Fibroblast of lung (primary cell): ENCODE measurements at regions not wholly inside any gene's neighbourhood (a gene's known extent, or its start where the extent isn't known, plus 50 kb on each side); places are given as distances from the start of the nearest gene placed in this dataset.

Experiments used
- DNase-seq, 2 donors: peaks; one replicate each; pipeline versions ENCODE4 v3.0.0 to v3.0.0-alpha.2; 2010; ENCODE audit warnings: low read depth in 2 of 2
- H2AFZ ChIP-seq: 2 replicates; pipeline ENCODE4 v1.5.1; 2012; ENCODE audit warnings: low read length, control low read depth, inconsistent platforms
- H3K27ac ChIP-seq: 2 replicates; pipeline ENCODE4 v1.5.1; 2011; ENCODE audit warnings: low read length, control low read depth; ENCODE audit not compliant: insufficient read depth
- H3K27me3 ChIP-seq: 2 replicates; pipeline ENCODE4 v1.5.1; 2011; ENCODE audit warnings: mild to moderate bottlenecking, low read length; ENCODE audit not compliant: control insufficient read depth, insufficient read depth
- H3K36me3 ChIP-seq: 2 replicates; pipeline ENCODE4 v1.5.1; 2011; ENCODE audit warnings: low read length; ENCODE audit not compliant: control insufficient read depth, insufficient read depth
- H3K4me1 ChIP-seq: 2 replicates; pipeline ENCODE4 v1.5.1; 2011; ENCODE audit warnings: low read length; ENCODE audit not compliant: control insufficient read depth, insufficient read depth; ENCODE audit errors: extremely low read depth
- H3K4me2 ChIP-seq: 2 replicates; pipeline ENCODE4 v1.5.1; 2011; ENCODE audit warnings: low read length, control low read depth; ENCODE audit not compliant: insufficient read depth; ENCODE audit errors: extremely low read depth
- H3K4me3 ChIP-seq, 4 experiments: fragments of 200-600 bp in 1 of 4; sonication (generic) in 1 of 4; replicated peaks in 1 of 4; 2 replicates each; pipeline ENCODE4 v1.5.1; 2011 to 2016; ENCODE audit warnings: low read length in 4 of 4, low read depth in 3 of 4, mild to moderate bottlenecking in 3 of 4, control low read depth in 2 of 4, inconsistent platforms in 1 of 4, mixed read lengths in 1 of 4; ENCODE audit not compliant: insufficient read depth in 1 of 4; ENCODE audit errors: control extremely low read depth in 1 of 4
- H3K79me2 ChIP-seq: 2 replicates; pipeline ENCODE4 v1.5.1; 2012; ENCODE audit warnings: mild to moderate bottlenecking, low read length, inconsistent platforms; ENCODE audit not compliant: control insufficient read depth, insufficient read depth
- H3K9ac ChIP-seq: 2 replicates; pipeline ENCODE4 v1.5.1; 2011; ENCODE audit warnings: mild to moderate bottlenecking, low read length, control low read depth; ENCODE audit not compliant: insufficient read depth
- H3K9me3 ChIP-seq: 2 replicates; pipeline ENCODE4 v1.5.1; 2012; ENCODE audit warnings: low read depth, low read length; ENCODE audit not compliant: control insufficient read depth, insufficient read depth
- H4K20me1 ChIP-seq: 2 replicates; pipeline ENCODE4 v1.5.1; 2011; ENCODE audit warnings: low read length; ENCODE audit not compliant: control insufficient read depth, insufficient read depth; ENCODE audit errors: extremely low read depth
- EZH2 ChIP-seq: IDR thresholded peaks from 2 replicates; pipeline ENCODE4 v1.5.1; 2012; ENCODE audit warnings: low read length, control low read depth, mild to moderate bottlenecking; ENCODE audit errors: missing control alignments
- TF ChIP-seq, protein P1 (sequence below), 2 donors: IDR thresholded peaks in 1 of 2; conservative IDR thresholded peaks in 1 of 2; 1 replicate in 1 of 2; 2 replicates in 1 of 2; pipeline ENCODE4 v1.5.1; 2011 to 2012; ENCODE audit warnings: low read length in 2 of 2, control low read depth in 1 of 2, inconsistent platforms in 1 of 2, low read depth in 1 of 2, mild to moderate bottlenecking in 1 of 2

DNA sequence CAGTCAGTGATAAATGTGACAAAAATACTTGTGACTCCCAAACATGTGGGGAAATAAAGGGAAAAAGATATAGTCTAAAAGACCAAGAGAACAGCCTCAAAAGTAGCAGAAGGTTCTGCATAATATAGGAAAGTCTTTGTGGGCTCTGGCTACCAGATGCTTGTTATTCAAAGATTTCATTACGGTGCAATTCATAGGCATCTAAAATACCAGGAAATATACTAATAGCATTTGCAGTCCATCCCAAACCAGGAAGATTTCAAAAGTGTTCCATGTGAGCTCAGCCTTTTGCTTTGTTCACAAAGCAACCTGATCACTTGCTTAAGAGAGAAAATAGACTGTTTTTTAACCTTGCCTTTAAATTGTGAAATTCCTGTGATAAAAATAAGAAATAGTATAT, 506.7 kb upstream of the MARCKS start:
- Histone ChIP-seq H3K36me3 (no peaks in the 10 kb centered on the region), H3K9ac (no peak overlapping the region), H3K27ac (no peak overlapping the region), H3K4me3 (no peak overlapping the region), H3K79me2 (no peaks in the 10 kb centered on the region), H3K9me3 (no peaks in the 10 kb centered on the region), H3K27me3 (no peaks in the 10 kb centered on the region), H2AFZ (no peak overlapping the region), H3K4me2 (no peak overlapping the region), H4K20me1 (no peaks in the 10 kb centered on the region), H3K4me1 (peaks cover 23% of the 10 kb centered on the region)
- peak; percentile 24 to 46 for DNase-seq
- no peak for TF ChIP-seq EZH2

GRCh38 chr6:113351173-113351834, 505.8 kb upstream of the MARCKS start:
- H3K4me1 ChIP-seq, result peaks cover 23% of the 10 kb centered on the region
- H2AFZ ChIP-seq, result no peak overlapping the region
- H3K9me3 ChIP-seq, result no peaks in the 10 kb centered on the region
- no peaks in the 10 kb centered on the region for H4K20me1 ChIP-seq
- TF ChIP-seq, protein P1, sequence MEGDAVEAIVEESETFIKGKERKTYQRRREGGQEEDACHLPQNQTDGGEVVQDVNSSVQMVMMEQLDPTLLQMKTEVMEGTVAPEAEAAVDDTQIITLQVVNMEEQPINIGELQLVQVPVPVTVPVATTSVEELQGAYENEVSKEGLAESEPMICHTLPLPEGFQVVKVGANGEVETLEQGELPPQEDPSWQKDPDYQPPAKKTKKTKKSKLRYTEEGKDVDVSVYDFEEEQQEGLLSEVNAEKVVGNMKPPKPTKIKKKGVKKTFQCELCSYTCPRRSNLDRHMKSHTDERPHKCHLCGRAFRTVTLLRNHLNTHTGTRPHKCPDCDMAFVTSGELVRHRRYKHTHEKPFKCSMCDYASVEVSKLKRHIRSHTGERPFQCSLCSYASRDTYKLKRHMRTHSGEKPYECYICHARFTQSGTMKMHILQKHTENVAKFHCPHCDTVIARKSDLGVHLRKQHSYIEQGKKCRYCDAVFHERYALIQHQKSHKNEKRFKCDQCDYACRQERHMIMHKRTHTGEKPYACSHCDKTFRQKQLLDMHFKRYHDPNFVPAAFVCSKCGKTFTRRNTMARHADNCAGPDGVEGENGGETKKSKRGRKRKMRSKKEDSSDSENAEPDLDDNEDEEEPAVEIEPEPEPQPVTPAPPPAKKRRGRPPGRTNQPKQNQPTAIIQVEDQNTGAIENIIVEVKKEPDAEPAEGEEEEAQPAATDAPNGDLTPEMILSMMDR (conservative IDR thresholded peaks at IDR 0.05 in 1 of 2, IDR thresholded peaks at IDR 0.05 in 1 of 2; ENCODE audit: low read depth in 1 of 2, low read length in 2 of 2), result no peak
- H3K27ac ChIP-seq, result peak overlapping the region; percentile 83
- H3K79me2 ChIP-seq, result no peaks in the 10 kb centered on the region
- no peak overlapping the region for H3K4me3 ChIP-seq
- no peaks in the 10 kb centered on the region for H3K36me3 ChIP-seq
- peak; percentile 72 to 92 for DNase-seq
- H3K9ac ChIP-seq, result no peak overlapping the region
- H3K27me3 ChIP-seq, result no peaks in the 10 kb centered on the region
- peak overlapping the region; percentile 84 for H3K4me2 ChIP-seq

DNA sequence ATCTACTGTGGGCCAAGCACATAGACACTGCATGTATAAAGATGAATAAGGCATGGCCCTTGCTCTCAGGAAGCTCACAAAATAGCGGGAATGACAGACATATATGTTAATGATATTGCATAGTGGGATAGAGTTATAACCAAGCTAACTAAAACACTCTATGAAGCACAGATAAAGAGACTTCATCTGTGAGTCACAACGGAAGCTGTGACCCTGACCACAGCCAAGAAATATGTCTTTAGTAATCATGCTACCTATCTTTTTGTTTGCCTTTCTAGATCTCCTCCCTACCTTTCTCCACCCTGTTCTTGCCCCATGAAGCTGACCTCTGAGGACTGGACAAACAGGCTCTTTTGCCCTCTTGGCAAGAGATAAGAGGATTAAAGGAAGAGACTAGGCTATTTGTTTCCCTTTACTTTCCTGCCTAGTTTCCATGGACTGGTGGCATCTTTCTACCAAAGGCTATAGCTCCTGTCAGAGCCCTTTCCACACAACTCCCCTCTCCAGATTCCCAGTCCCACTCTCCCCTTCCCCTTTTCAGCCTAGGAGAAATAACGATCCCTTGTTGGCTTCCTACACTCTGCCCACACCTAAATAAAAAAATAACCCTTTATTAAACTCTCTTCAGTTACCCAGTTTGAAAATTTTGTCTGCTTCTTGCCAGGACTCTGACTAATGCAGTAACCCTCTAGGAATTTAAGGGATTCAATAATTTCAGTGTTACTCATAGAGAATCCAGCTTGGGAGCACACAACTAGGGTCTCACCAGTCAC, 504.9 kb upstream of the MARCKS start:
- no peak overlapping the region for H2AFZ ChIP-seq
- H3K27ac ChIP-seq, result peak overlapping the region; percentile 83
- H3K9me3 ChIP-seq, result no peaks in the 10 kb centered on the region
- no peaks in the 10 kb centered on the region for H4K20me1 ChIP-seq
- peaks cover 23% of the 10 kb centered on the region for H3K4me1 ChIP-seq
- no peaks in the 10 kb centered on the region for H3K36me3 ChIP-seq
- peak overlapping the region in 1 of 4 experiments; percentile 13 for H3K4me3 ChIP-seq
- peak overlapping the region; percentile 32 for H3K9ac ChIP-seq
- peak overlapping the region; percentile 84 for H3K4me2 ChIP-seq
- no peaks in the 10 kb centered on the region for H3K27me3 ChIP-seq
- peak; percentile 69 to 94 for DNase-seq
- no peaks in the 10 kb centered on the region for H3K79me2 ChIP-seq
- TF ChIP-seq, protein P1 (conservative IDR thresholded peaks at IDR 0.05 in 1 of 2, IDR thresholded peaks at IDR 0.05 in 1 of 2; ENCODE audit: low read depth in 1 of 2, low read length in 2 of 2), result no peak
- TF ChIP-seq EZH2, result no peak
